ENCODE measurements at regions not wholly inside any gene's neighbourhood (a gene's known extent, or its start where the extent isn't known, plus 50 kb on each side); places are given as distances from the start of the nearest gene placed in this dataset.

- TF ChIP-seq, protein P1, sequence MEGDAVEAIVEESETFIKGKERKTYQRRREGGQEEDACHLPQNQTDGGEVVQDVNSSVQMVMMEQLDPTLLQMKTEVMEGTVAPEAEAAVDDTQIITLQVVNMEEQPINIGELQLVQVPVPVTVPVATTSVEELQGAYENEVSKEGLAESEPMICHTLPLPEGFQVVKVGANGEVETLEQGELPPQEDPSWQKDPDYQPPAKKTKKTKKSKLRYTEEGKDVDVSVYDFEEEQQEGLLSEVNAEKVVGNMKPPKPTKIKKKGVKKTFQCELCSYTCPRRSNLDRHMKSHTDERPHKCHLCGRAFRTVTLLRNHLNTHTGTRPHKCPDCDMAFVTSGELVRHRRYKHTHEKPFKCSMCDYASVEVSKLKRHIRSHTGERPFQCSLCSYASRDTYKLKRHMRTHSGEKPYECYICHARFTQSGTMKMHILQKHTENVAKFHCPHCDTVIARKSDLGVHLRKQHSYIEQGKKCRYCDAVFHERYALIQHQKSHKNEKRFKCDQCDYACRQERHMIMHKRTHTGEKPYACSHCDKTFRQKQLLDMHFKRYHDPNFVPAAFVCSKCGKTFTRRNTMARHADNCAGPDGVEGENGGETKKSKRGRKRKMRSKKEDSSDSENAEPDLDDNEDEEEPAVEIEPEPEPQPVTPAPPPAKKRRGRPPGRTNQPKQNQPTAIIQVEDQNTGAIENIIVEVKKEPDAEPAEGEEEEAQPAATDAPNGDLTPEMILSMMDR (conservative IDR thresholded peaks at IDR 0.05; ENCODE audit: low read depth in 2 of 2), result no peak
- TF ChIP-seq POLR2AphosphoS5 (IDR thresholded peaks at IDR 0.05; ENCODE audit: low read depth) (no peak), EZH2 (IDR thresholded peaks at IDR 0.05; ENCODE audit: low read depth, unreplicated experiment) (no peak), REST (IDR thresholded peaks at IDR 0.05; ENCODE audit: unreplicated experiment) (no peak), ZNF331 (CRISPR knock-in tag; IDR thresholded peaks at IDR 0.05; ENCODE audit: low read depth) (no peak), EZH2phosphoT487 (IDR thresholded peaks at IDR 0.05; ENCODE audit: unreplicated experiment) (no peak), CREB1 (CRISPR knock-in tag; IDR thresholded peaks at IDR 0.05; ENCODE audit: low read depth) (no peak), STAT1 (IDR thresholded peaks at IDR 0.05; ENCODE audit: unreplicated experiment) (no peak), ZNF114 (CRISPR knock-in tag; IDR thresholded peaks at IDR 0.05) (no peak)
Measured at GRCh38 chr6:74128536-74128935, 432.5 kb downstream of the CD109 start.

Measured in GM23338 (cell line).